ENCODE measurements at regions not wholly inside any gene's neighbourhood (a gene's known extent, or its start where the extent isn't known, plus 50 kb on each side); places are given as distances from the start of the nearest gene placed in this dataset.
"Not testable (repeated sequence)": the region's sequence is repeated elsewhere in the genome, so short reads cannot be mapped to it uniquely, and the experiment has no call there.

GRCh38 chr2:4930704-4931103 is 761.5 kb upstream of the SOX11 start:
- no peak for TF ChIP-seq CTCF (IDR thresholded peaks at IDR 0.05)
- no peak for TF ChIP-seq POLR2A (IDR thresholded peaks at IDR 0.05)
- WGBS, 2 donors: 74% methylated on average over 5 of the region's 5 CpGs
- DNase-seq (ENCODE audit: low spot score in 2 of 2): no peak
- no peak overlapping the region for H3K4me3 ChIP-seq (ENCODE audit: low read depth, poor library complexity, severe bottlenecking)
- intact Hi-C loops (cut with DNase I; ENCODE audit: low total_unique reads): no loop called here

GRCh38 chr2:4931721-4932365 is 760.3 kb upstream of the SOX11 start:
- no peak for DNase-seq (ENCODE audit: low spot score in 2 of 2)
- TF ChIP-seq POLR2A (IDR thresholded peaks at IDR 0.05) (no peak), CTCF (IDR thresholded peaks at IDR 0.05) (no peak)
- WGBS, 2 donors: 86 to 88% methylated on average over 6 of the region's 6 CpGs
- intact Hi-C loops (cut with DNase I; ENCODE audit: low total_unique reads): no loop called here
- no peak overlapping the region for H3K4me3 ChIP-seq (ENCODE audit: low read depth, poor library complexity, severe bottlenecking)

DNA sequence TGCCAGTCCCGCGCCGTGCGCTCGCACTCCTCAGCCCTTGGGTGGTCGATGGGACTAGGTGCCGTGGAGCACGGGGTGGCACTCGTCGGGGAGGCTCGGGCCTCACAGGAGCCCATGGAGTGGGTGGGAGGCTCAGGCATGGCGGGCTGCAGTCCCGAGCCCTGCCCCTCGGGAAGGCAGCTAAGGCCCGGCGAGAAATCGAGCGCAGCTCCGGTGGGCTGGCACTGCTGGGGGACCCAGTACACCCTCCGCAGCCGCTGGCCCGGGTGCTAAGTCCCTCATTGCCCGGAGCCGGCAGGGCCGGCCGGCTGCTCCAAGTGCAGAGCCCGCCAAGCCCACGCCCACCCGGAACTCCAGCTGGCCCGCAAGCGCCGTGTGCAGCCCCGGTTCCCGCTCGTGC is 756.9 kb upstream of the SOX11 start:
- intact Hi-C loops (cut with DNase I; ENCODE audit: low total_unique reads); H3K4me3 ChIP-seq (ENCODE audit: low read depth, poor library complexity, severe bottlenecking); DNase-seq (ENCODE audit: low spot score in 2 of 2): not testable (repeated sequence)
- WGBS, 2 donors: 96 to 97% methylated on average over 14 to 26 of the region's 35 CpGs

GRCh38 chr2:4937550-4937949 is 754.6 kb upstream of the SOX11 start:
- H3K4me3 ChIP-seq (ENCODE audit: low read depth, poor library complexity, severe bottlenecking): no peak overlapping the region
- TF ChIP-seq CTCF (IDR thresholded peaks at IDR 0.05) (no peak), POLR2A (IDR thresholded peaks at IDR 0.05) (no peak)
- DNase-seq (ENCODE audit: low spot score in 2 of 2): no peak
- intact Hi-C loops (cut with DNase I; ENCODE audit: low total_unique reads): no loop called here
- WGBS, 2 donors: 28 to 34% methylated on average over 3 of the region's 3 CpGs

GRCh38 chr2:4938206-4938605 is 754.0 kb upstream of the SOX11 start:
- intact Hi-C loops (cut with DNase I; ENCODE audit: low total_unique reads): no loop called here
- TF ChIP-seq POLR2A (IDR thresholded peaks at IDR 0.05) (no peak), CTCF (IDR thresholded peaks at IDR 0.05) (no peak)
- no peak for DNase-seq (ENCODE audit: low spot score in 2 of 2)
- 61 to 68% methylated on average over 6 of the region's 6 CpGs for WGBS, 2 donors
- H3K4me3 ChIP-seq (ENCODE audit: low read depth, poor library complexity, severe bottlenecking): no peak overlapping the region

GRCh38 chr2:4942441-4942840 is 749.7 kb upstream of the SOX11 start:
- WGBS, 2 donors: 59 to 60% methylated on average over 4 of the region's 4 CpGs
- intact Hi-C loops (cut with DNase I; ENCODE audit: low total_unique reads): no loop called here
- no peak for TF ChIP-seq POLR2A (IDR thresholded peaks at IDR 0.05)
- no peak for TF ChIP-seq CTCF (IDR thresholded peaks at IDR 0.05)
- no peak overlapping the region for H3K4me3 ChIP-seq (ENCODE audit: low read depth, poor library complexity, severe bottlenecking)
- no peak for DNase-seq (ENCODE audit: low spot score in 2 of 2)

All from lower leg skin (tissue), 4 donors.